ENCODE measurements at regions not wholly inside any gene's neighbourhood (a gene's known extent, or its start where the extent isn't known, plus 50 kb on each side); places are given as distances from the start of the nearest gene placed in this dataset.

- H3K27ac ChIP-seq (ENCODE audit: low read length): no peak overlapping the region
- H2AFZ ChIP-seq (ENCODE audit: low read length): no peak overlapping the region
- no peaks in the 10 kb centered on the region for H3F3A ChIP-seq (ENCODE audit: insufficient read depth, low read length)
- no peaks in the 10 kb centered on the region for H4K20me1 ChIP-seq (ENCODE audit: insufficient read depth, low read length)
- no peak overlapping the region for H3K4me3 ChIP-seq (ENCODE audit: low read length)
- TF ChIP-seq EZH2phosphoT487 (IDR thresholded peaks at IDR 0.05; ENCODE audit: low read length): no peak
- no peak for TF ChIP-seq EZH2 (optimal IDR thresholded peaks at IDR 0.05; ENCODE audit: low read depth, low read length)
- TF ChIP-seq CTCF (IDR thresholded peaks at IDR 0.05; ENCODE audit: low read length): no peak
- no peaks in the 10 kb centered on the region for H3K79me2 ChIP-seq (ENCODE audit: low read length)
- no peaks in the 10 kb centered on the region for H3K36me3 ChIP-seq (replicated peaks; ENCODE audit: insufficient read depth, low read length)
- no peaks in the 10 kb centered on the region for H3K9me3 ChIP-seq (replicated peaks; ENCODE audit: insufficient read depth, low read length)
- no peaks in the 10 kb centered on the region for H3K4me1 ChIP-seq (ENCODE audit: low read length)
- H3K9me2 ChIP-seq (replicated peaks; ENCODE audit: insufficient read depth, low read length): no peaks in the 10 kb centered on the region
- H3K27me3 ChIP-seq (replicated peaks; ENCODE audit: insufficient read depth, low read length): no peaks in the 10 kb centered on the region
- H3K9ac ChIP-seq (ENCODE audit: low read length): no peak overlapping the region
- H3K4me2 ChIP-seq (ENCODE audit: low read depth, low read length): no peak overlapping the region
- no peak for DNase-seq
These were observed 1027.1 kb downstream of the TMEM182 start for GRCh38 chr2:103788951-103789350.

- Histone ChIP-seq H3K27me3 (replicated peaks; ENCODE audit: insufficient read depth, low read length) (no peaks in the 10 kb centered on the region), H3K9me3 (replicated peaks; ENCODE audit: insufficient read depth, low read length) (no peaks in the 10 kb centered on the region), H3K4me1 (ENCODE audit: low read length) (no peaks in the 10 kb centered on the region), H3F3A (ENCODE audit: insufficient read depth, low read length) (no peaks in the 10 kb centered on the region), H3K4me2 (ENCODE audit: low read depth, low read length) (no peak overlapping the region), H3K79me2 (ENCODE audit: low read length) (no peaks in the 10 kb centered on the region), H3K4me3 (ENCODE audit: low read length) (no peak overlapping the region), H2AFZ (ENCODE audit: low read length) (no peak overlapping the region), H4K20me1 (ENCODE audit: insufficient read depth, low read length) (no peaks in the 10 kb centered on the region), H3K9ac (ENCODE audit: low read length) (no peak overlapping the region), H3K36me3 (replicated peaks; ENCODE audit: insufficient read depth, low read length) (no peaks in the 10 kb centered on the region), H3K9me2 (replicated peaks; ENCODE audit: insufficient read depth, low read length) (no peaks in the 10 kb centered on the region), H3K27ac (ENCODE audit: low read length) (no peak overlapping the region)
- TF ChIP-seq EZH2 (optimal IDR thresholded peaks at IDR 0.05; ENCODE audit: low read depth, low read length): no peak
- TF ChIP-seq EZH2phosphoT487 (IDR thresholded peaks at IDR 0.05; ENCODE audit: low read length): no peak
- no peak for TF ChIP-seq CTCF (IDR thresholded peaks at IDR 0.05; ENCODE audit: low read length)
- DNase-seq: no peak
These were observed 1027.7 kb downstream of the TMEM182 start for GRCh38 chr2:103789381-103790095.

GRCh38 chr2:103792042-103792441 lies 1030.2 kb downstream of the TMEM182 start:
- Histone ChIP-seq H3K4me1 (ENCODE audit: low read length) (no peaks in the 10 kb centered on the region), H3K4me2 (ENCODE audit: low read depth, low read length) (no peak overlapping the region), H3F3A (ENCODE audit: insufficient read depth, low read length) (no peaks in the 10 kb centered on the region), H3K27ac (ENCODE audit: low read length) (no peak overlapping the region), H3K36me3 (replicated peaks; ENCODE audit: insufficient read depth, low read length) (no peaks in the 10 kb centered on the region), H3K9ac (ENCODE audit: low read length) (no peak overlapping the region), H2AFZ (ENCODE audit: low read length) (no peak overlapping the region), H3K79me2 (ENCODE audit: low read length) (no peaks in the 10 kb centered on the region), H3K4me3 (ENCODE audit: low read length) (no peak overlapping the region), H3K9me3 (replicated peaks; ENCODE audit: insufficient read depth, low read length) (no peaks in the 10 kb centered on the region), H4K20me1 (ENCODE audit: insufficient read depth, low read length) (no peaks in the 10 kb centered on the region), H3K9me2 (replicated peaks; ENCODE audit: insufficient read depth, low read length) (no peaks in the 10 kb centered on the region), H3K27me3 (replicated peaks; ENCODE audit: insufficient read depth, low read length) (no peaks in the 10 kb centered on the region)
- no peak for DNase-seq
- TF ChIP-seq EZH2 (optimal IDR thresholded peaks at IDR 0.05; ENCODE audit: low read depth, low read length) (no peak), EZH2phosphoT487 (IDR thresholded peaks at IDR 0.05; ENCODE audit: low read length) (no peak), CTCF (IDR thresholded peaks at IDR 0.05; ENCODE audit: low read length) (no peak)

Data from MM.1S (cell line).